ENCODE measurements at regions not wholly inside any gene's neighbourhood (a gene's known extent, or its start where the extent isn't known, plus 50 kb on each side); places are given as distances from the start of the nearest gene placed in this dataset.
"Not testable (repeated sequence)": the region's sequence is repeated elsewhere in the genome, so short reads cannot be mapped to it uniquely, and the experiment has no call there.

DNA sequence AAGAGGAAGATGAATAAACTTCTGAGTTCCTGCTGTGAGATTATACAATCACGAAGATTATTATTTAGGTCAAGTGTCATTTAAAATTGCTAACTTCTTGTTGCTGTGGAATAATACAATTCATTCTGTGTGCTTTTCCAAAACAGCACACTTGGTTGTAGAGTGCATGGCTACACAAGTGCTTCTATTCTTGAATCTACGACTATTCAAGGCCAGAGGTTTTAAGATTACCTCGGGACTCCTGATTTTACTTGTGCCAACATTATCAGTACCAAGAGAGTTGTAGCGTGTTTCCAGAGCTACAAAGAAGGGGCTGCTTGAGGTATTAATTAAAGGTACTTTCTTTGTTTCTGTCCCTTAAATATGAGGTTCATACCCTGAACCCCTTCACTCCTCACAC is 234.0 kb upstream of the PCDH9 start:
- no peak for DNase-seq
- in situ Hi-C loops (cut with MboI; ENCODE audit: low pct_unique_long_range_greater_than_20kb, low sequenced_read_pairs): no loop called here

DNA sequence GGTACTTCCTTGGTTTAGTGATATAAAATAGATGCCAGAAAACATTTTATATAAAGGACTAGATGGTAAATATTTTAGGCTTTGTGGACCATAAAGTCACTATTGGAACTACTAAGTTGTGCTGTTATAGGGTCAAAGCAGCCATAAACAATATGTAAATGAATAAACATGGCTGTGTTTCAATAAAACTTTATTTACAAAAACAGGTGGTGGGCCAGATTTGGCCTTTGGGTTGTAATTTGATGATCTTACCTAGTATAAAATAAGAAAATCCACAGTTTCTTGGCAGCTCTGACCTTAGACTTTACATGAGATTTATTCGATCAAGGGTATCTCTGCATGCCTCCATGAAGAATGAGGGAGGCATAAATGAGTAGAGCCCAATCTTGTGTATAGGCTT is 232.0 kb upstream of the PCDH9 start:
- in situ Hi-C loops (cut with MboI; ENCODE audit: low pct_unique_long_range_greater_than_20kb, low sequenced_read_pairs): no loop called here
- no peak for DNase-seq

DNA sequence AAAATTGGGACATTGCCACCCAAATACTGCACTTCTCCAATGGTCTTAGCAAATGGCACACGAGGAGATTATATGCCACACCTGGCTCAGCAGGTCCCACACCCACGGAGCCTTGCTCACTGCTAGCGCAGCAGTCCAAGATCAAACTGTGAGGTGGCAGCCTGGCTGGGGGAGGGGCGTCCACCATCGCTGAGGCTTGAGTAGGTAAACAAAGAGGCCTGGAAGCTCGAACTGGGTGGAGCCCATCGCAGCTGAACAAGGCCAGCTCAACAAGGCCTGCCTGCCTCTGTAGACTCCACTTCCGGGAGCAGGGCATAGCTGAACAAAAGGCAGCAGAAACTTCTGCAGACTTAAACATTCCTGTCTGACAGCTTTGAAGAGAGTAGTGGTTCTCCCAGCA is 222.4 kb upstream of the PCDH9 start:
- in situ Hi-C loops (cut with MboI; ENCODE audit: low pct_unique_long_range_greater_than_20kb, low sequenced_read_pairs); DNase-seq: not testable (repeated sequence)

GRCh38 chr13:67445436-67445835 is 215.3 kb upstream of the PCDH9 start:
- in situ Hi-C loops (cut with MboI; ENCODE audit: low pct_unique_long_range_greater_than_20kb, low sequenced_read_pairs): no loop called here
- DNase-seq: no peak

DNA sequence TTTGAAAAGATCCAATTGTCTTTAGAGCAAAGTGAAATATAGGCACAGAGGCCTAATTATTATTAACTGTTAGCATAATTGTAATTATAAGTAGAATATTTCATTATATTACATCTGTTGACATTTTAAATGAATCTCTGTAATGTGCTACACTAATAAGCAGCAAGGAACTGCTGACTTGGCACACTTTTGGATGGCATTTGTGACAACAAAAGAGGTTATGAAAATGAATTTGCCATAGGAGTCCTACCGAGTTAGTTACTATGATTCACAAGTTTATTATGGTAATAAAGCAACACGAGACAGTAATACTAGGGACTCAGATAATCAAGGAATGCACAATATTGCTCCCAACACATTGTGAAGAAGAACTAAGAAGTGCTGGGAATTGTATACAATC is 213.8 kb upstream of the PCDH9 start:
- DNase-seq: no peak

DNA sequence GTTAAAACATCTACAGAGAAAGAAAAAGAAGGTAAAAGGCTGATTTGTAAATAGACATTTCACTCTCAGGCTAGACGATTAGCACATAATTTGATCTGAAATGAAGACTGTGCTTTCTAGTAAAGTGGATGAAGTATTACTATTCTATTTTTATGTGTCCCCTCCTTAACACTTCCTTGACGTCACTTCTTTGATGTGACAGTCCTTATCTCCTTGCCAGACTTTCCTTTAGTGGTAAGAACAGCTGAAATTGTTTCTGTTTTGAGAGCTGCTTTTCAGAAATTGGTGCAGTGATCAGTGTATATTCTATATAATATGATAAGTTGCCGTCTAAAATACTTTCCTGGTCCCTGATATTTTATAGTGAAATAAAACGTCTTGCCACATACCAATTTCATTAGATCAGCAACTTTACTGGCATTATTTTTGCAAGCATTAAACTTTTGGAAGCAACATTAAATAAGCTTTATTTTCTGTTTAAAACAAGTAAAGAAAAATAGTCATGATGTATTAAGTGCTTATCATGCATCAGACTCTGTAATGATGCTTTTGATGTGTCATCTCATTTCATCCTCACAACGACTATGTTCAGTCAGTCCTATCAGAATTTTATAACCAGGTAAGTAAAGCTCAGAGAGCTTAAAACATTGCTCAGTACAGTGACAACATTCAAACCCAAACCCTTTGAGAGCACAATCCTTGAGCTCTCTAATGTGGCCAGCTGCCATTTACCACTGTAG is 210.3 kb upstream of the PCDH9 start:
- in situ Hi-C loops (cut with MboI; ENCODE audit: low pct_unique_long_range_greater_than_20kb, low sequenced_read_pairs): no loop called here
- DNase-seq: peak; percentile 48

More for the DNA sequence above, 213.8 kb upstream of the PCDH9 start:
- in situ Hi-C loops (cut with MboI; ENCODE audit: low pct_unique_long_range_greater_than_20kb, low sequenced_read_pairs): no loop called here

DNA sequence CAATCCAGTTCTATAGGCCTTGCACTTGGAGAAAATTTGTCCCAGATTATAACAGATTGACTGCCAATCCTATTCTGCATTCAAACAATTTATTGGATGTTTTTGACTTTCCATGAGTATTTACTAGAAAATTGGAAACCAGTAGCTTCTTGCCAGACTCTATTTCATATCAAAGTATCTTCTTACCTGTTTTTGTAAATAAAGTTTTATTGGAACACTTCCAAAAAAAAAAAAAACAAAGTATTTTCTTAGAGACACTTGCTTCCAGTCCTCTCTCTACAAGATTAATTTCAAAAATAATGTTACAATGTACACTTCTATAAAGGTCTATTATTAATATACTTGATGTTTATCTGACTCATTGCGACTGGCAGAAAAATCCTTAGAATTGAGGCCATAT is 209.2 kb upstream of the PCDH9 start:
- DNase-seq: no peak
- in situ Hi-C loops (cut with MboI; ENCODE audit: low pct_unique_long_range_greater_than_20kb, low sequenced_read_pairs): no loop called here

DNA sequence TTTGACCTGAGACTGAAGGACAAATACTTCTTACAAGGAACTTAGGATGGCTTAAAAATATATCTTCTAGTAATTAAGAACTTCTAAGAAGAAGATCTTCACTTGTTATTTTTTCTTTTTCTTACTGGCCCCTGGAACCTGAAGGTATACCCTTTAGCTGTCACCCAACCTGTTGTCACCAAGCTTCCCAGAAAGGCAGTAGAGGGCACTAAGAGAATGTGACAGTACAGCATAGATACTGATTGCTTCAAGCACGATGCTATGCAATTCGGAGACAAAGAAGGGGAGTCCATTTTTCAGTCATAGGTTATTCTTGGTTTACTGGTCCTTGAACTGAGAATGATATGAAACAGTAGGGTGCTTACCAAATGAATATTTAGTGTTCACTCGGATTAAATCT is 208.3 kb upstream of the PCDH9 start:
- in situ Hi-C loops (cut with MboI; ENCODE audit: low pct_unique_long_range_greater_than_20kb, low sequenced_read_pairs): no loop called here
- DNase-seq: peak; percentile 37

DNA sequence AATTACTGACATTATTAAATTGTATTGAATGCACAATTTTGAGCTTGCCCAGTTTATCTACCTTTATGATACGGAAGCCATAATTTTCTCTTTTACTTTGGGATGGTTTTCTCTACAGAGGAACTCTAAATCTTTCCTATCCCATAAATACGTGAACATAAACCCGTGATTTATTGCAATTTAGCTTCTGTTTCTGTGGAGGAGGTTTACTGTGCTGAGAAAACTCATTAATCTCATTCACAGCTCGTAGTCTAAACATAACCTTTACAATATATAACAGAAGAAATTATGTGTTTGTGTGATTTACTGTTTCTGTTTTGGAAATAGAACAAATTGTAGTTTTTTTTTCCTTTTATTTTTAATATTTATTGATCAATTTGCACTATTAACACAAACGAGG is 207.1 kb upstream of the PCDH9 start:
- in situ Hi-C loops (cut with MboI; ENCODE audit: low pct_unique_long_range_greater_than_20kb, low sequenced_read_pairs): no loop called here
- DNase-seq: no peak

- DNase-seq: peak; percentile 34
- in situ Hi-C loops (cut with MboI; ENCODE audit: low pct_unique_long_range_greater_than_20kb, low sequenced_read_pairs): no loop called here
Measured at GRCh38 chr13:67421475-67421874, 191.3 kb upstream of the PCDH9 start.

GRCh38 chr13:67416047-67416925 is 186.2 kb upstream of the PCDH9 start:
- DNase-seq: peak; percentile 37
- in situ Hi-C loops (cut with MboI; ENCODE audit: low pct_unique_long_range_greater_than_20kb, low sequenced_read_pairs): no loop called here

DNA sequence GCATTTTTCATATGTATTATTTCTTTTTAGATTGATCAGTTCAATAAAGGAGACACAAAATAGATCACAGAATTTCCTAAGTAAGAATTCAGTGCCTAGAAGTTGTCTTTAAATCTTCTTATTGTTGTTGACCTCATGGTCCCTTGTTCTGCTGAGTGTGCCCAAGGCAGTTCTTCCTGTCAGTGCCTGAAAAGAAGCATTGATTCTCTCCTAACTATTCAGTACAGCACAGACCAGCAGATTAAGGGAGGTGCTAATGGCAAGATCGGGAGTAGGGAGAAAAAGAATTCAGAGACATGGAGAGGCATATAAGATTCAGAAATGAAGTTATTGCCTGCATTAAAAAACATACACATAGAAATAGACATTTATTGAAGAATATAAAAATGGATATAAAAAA is 180.5 kb upstream of the PCDH9 start:
- no peak for DNase-seq

GRCh38 chr13:67408798-67409197 is 178.7 kb upstream of the PCDH9 start:
- no peak for DNase-seq
- in situ Hi-C loops (cut with MboI; ENCODE audit: low pct_unique_long_range_greater_than_20kb, low sequenced_read_pairs): no loop called here

More for the DNA sequence above, 180.5 kb upstream of the PCDH9 start:
- in situ Hi-C loops (cut with MboI; ENCODE audit: low pct_unique_long_range_greater_than_20kb, low sequenced_read_pairs): no loop called here

GRCh38 chr13:67402546-67402945 is 172.4 kb upstream of the PCDH9 start:
- in situ Hi-C loops (cut with MboI; ENCODE audit: low pct_unique_long_range_greater_than_20kb, low sequenced_read_pairs): no loop called here
- DNase-seq: no peak

- in situ Hi-C loops (cut with MboI; ENCODE audit: low pct_unique_long_range_greater_than_20kb, low sequenced_read_pairs): no loop called here
- no peak for DNase-seq
Measured at GRCh38 chr13:67395577-67395976, 165.4 kb upstream of the PCDH9 start.

- DNase-seq: no peak
- in situ Hi-C loops (cut with MboI; ENCODE audit: low pct_unique_long_range_greater_than_20kb, low sequenced_read_pairs): no loop called here
Measured at GRCh38 chr13:67392014-67392413, 161.9 kb upstream of the PCDH9 start.

DNA sequence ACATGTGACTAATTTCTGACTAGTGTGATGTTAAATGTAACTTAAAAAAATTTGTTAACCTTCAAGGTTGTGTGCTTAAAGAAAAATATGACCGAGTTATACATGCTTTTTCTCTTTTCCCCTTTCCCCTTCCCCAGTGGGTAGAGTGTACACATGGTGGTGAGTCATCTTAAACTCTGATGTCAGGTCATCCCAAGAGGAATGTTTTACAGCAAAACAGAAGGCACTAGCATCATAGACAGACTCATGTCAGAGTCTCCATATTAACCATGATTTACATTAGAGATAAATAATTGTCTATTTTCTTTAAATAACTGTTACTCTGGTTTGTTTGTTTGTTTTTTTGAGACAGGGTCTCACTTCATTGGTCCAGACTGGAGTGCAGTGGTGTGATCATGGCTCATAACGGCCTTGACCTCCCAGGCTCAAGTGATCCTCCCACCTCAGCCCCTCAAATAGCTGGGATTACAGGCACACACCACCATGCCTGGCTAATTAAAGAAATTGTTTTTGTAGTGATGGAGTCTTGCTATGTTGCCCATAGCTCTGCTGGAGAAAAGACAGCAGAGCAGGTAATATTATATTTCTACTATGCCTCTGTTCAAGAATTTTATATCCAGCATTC is 160.4 kb upstream of the PCDH9 start:
- in situ Hi-C loops (cut with MboI; ENCODE audit: low pct_unique_long_range_greater_than_20kb, low sequenced_read_pairs): no loop called here
- no peak for DNase-seq

DNA sequence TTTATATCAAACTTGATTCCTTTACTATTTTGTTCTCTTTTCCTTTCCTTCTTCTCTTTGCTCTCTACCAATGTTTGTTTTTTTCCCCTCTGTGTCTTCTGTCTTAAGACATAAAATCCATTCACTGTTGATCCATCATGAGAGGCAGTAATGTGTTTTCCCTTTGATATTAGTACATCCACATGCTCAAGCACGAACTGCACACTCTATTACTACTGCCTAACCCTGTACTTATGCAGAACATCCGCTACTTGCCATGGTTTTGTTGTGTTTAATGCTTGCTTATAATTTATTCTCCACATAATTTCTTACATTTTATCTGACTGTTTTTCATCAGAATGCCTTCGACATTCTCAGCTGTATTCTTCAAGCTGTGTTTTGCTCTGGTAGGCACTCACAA is 159.0 kb upstream of the PCDH9 start:
- in situ Hi-C loops (cut with MboI; ENCODE audit: low pct_unique_long_range_greater_than_20kb, low sequenced_read_pairs): no loop called here

DNA sequence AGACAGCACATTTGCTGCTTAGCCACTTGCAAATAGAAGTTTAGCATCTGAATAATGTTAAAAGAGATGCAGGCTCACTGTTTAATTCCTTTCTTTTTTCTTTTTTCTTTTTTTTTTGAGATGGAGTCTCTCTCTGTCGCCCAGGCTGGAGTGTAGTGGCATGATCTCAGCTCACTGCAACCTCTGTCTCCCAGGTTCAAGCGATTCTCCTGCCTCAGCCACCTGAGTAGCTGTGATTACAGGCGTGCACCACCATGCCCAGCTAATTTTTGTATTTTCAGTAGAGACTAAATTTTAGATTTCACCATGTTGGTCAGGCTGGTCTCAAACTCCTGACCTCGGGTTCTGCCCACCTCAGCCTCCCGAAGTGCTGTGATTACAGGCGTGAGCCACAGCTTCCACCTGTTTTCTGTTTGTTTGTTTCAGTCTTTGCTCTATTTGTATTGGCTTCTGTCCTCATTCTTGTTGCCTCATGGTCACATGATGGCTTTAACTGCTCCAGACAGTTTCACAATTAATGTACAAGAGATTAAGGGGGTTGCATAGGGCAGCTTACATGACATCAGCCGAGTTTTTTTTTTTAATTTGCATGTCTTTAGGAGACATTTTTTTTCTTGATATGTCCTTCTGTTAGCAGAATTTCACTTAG is 153.1 kb upstream of the PCDH9 start:
- in situ Hi-C loops (cut with MboI; ENCODE audit: low pct_unique_long_range_greater_than_20kb, low sequenced_read_pairs); DNase-seq: not testable (repeated sequence)

More for the DNA sequence above, 159.0 kb upstream of the PCDH9 start:
- DNase-seq: no peak

DNA sequence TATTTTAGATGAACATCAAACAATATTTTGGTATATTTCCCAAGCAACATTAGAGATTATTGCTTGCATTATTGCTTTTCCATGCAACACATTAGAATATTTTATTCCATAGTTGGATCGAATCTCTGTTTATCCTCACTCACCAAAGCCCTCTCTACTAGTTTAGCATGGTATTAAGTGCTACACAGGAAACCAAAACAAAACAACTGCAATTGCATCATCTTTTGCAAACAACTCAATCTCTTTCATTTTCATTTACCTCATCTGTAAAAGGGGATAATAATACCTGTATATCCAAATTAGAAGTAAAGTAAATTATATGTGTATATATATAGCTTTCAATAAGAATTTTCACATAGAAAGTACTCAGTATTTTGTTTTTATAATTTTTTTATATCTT is 147.8 kb upstream of the PCDH9 start:
- in situ Hi-C loops (cut with MboI; ENCODE audit: low pct_unique_long_range_greater_than_20kb, low sequenced_read_pairs): no loop called here

More for the DNA sequence above, 147.8 kb upstream of the PCDH9 start:
- no peak for DNase-seq
